H9 (cell line): ENCODE measurements at regions not wholly inside any gene's neighbourhood (a gene's known extent, or its start where the extent isn't known, plus 50 kb on each side); places are given as distances from the start of the nearest gene placed in this dataset.

Experiments
- DNase-seq: peaks from one replicate; pipeline ENCODE4 v3.0.0-alpha.2; 2017
- H2AFZ ChIP-seq: one replicate; pipeline ENCODE4 v1.6.1; 2013; ENCODE audit warnings: mild to moderate bottlenecking, low read length, control low read depth, moderate library complexity
- H2AK5ac ChIP-seq: 2 replicates; pipeline ENCODE4 v1.6.1; 2013; ENCODE audit warnings: low read length, control low read depth, mixed read lengths; ENCODE audit not compliant: insufficient read length
- H2BK120ac ChIP-seq: one replicate; pipeline ENCODE4 v1.6.1; 2013; ENCODE audit warnings: low read depth, mild to moderate bottlenecking, low read length, control low read depth, inconsistent platforms; ENCODE audit not compliant: poor library complexity, severe bottlenecking
- H2BK12ac ChIP-seq: 2 replicates; pipeline ENCODE4 v1.6.1; 2013; ENCODE audit warnings: low read length, control low read depth, mixed read lengths, low read depth; ENCODE audit not compliant: insufficient read length
- H2BK15ac ChIP-seq: 2 replicates; pipeline ENCODE4 v1.6.1; 2013; ENCODE audit warnings: low read depth, low read length, control low read depth
- H2BK20ac ChIP-seq: one replicate; pipeline ENCODE4 v1.6.1; 2013; ENCODE audit warnings: low read depth, mild to moderate bottlenecking, low read length, control low read depth, inconsistent platforms; ENCODE audit not compliant: poor library complexity, severe bottlenecking
- H2BK5ac ChIP-seq: 2 replicates; pipeline ENCODE4 v1.6.1; 2013; ENCODE audit warnings: low read length, control low read depth, mixed read lengths; ENCODE audit not compliant: insufficient read length
- H3K14ac ChIP-seq: 2 replicates; pipeline ENCODE4 v1.6.1; 2013; ENCODE audit warnings: low read length, control low read depth; ENCODE audit not compliant: insufficient read depth
- H3K18ac ChIP-seq: 2 replicates; pipeline ENCODE4 v1.6.1; 2013; ENCODE audit warnings: low read depth, mild to moderate bottlenecking, mixed read lengths, low read length, control low read depth; ENCODE audit not compliant: insufficient read length
- H3K23ac ChIP-seq: 2 replicates; pipeline ENCODE4 v1.6.1; 2013; ENCODE audit warnings: low read length, control low read depth, mixed read lengths, low read depth; ENCODE audit not compliant: insufficient read length
- H3K23me2 ChIP-seq: 2 replicates; pipeline ENCODE4 v1.6.1; 2013; ENCODE audit warnings: low read depth, mild to moderate bottlenecking, mixed read lengths, low read length, control low read depth; ENCODE audit not compliant: insufficient read length, poor library complexity, severe bottlenecking
- H3K27ac ChIP-seq: 2 replicates; pipeline ENCODE4 v1.5.1; 2013; ENCODE audit warnings: low read length, control low read depth, mixed read lengths, low read depth; ENCODE audit not compliant: insufficient read length
- H3K27me3 ChIP-seq: 2 replicates; pipeline ENCODE4 v1.6.1; 2013; ENCODE audit warnings: low read length, control low read depth, inconsistent platforms; ENCODE audit not compliant: insufficient read depth
- H3K4ac ChIP-seq: 2 replicates; pipeline ENCODE4 v1.6.1; 2013; ENCODE audit warnings: low read depth, mild to moderate bottlenecking, control low read depth, inconsistent platforms, low read length, moderate library complexity
- H3K4me1 ChIP-seq: 2 replicates; pipeline ENCODE4 v1.6.1; 2013; ENCODE audit warnings: low read length, control low read depth, inconsistent platforms; ENCODE audit not compliant: insufficient read depth
- H3K4me2 ChIP-seq: 2 replicates; pipeline ENCODE4 v1.6.1; 2013; ENCODE audit warnings: low read length, control low read depth, mixed read lengths; ENCODE audit not compliant: insufficient read length, insufficient read depth
- H3K56ac ChIP-seq: 2 replicates; pipeline ENCODE4 v1.6.1; 2013; ENCODE audit warnings: low read depth, mild to moderate bottlenecking, mixed read lengths, low read length, control low read depth; ENCODE audit not compliant: insufficient read length
- H3K79me1 ChIP-seq: 2 replicates; pipeline ENCODE4 v1.6.1; 2013; ENCODE audit warnings: low read depth, mild to moderate bottlenecking, moderate library complexity, low read length, control low read depth, inconsistent platforms; ENCODE audit not compliant: insufficient read depth, poor library complexity, severe bottlenecking
- H3K79me2 ChIP-seq: 2 replicates; pipeline ENCODE4 v1.6.1; 2013; ENCODE audit warnings: low read length, control low read depth, inconsistent platforms; ENCODE audit not compliant: insufficient read depth
- H3K9ac ChIP-seq: 2 replicates; pipeline ENCODE4 v1.6.1; 2013; ENCODE audit warnings: low read length, control low read depth, mixed read lengths; ENCODE audit not compliant: insufficient read length; ENCODE audit errors: extremely low read depth
- H3K9me3 ChIP-seq: one replicate; pipeline ENCODE4 v1.6.1; 2013; ENCODE audit warnings: low read depth, low read length, inconsistent platforms; ENCODE audit not compliant: control insufficient read depth
- H3T11ph ChIP-seq: one replicate; pipeline ENCODE4 v1.6.1; 2013; ENCODE audit warnings: mild to moderate bottlenecking, low read length, control low read depth, inconsistent platforms
- H4K20me1 ChIP-seq: one replicate; pipeline ENCODE4 v1.6.1; 2013; ENCODE audit not compliant: control insufficient read depth, insufficient read length, insufficient read depth
- H4K5ac ChIP-seq: 2 replicates; pipeline ENCODE4 v1.6.1; 2013; ENCODE audit warnings: low read depth, mild to moderate bottlenecking, mixed read lengths, low read length, control low read depth; ENCODE audit not compliant: insufficient read length
- H4K8ac ChIP-seq: replicated peaks from 2 replicates; pipeline ENCODE4 v1.6.1; 2013; ENCODE audit warnings: low read length, control low read depth, mixed read lengths, low read depth; ENCODE audit not compliant: insufficient read length
- H4K91ac ChIP-seq: 2 replicates; pipeline ENCODE4 v1.6.1; 2013; ENCODE audit warnings: low read depth, mild to moderate bottlenecking, moderate library complexity, mixed read lengths, low read length, control low read depth; ENCODE audit not compliant: insufficient read length
- H3K27ac Mint-ChIP-seq, 3 experiments: 2 replicates in 2 of 3; 3 replicates in 1 of 3; pipeline ENCODE4 v1.8.0; 2020 to 2021; ENCODE audit warnings: mixed read lengths in 3 of 3, mild to moderate bottlenecking in 1 of 3, moderate library complexity in 1 of 3
- H3K27me3 Mint-ChIP-seq: 2 replicates; pipeline ENCODE4 v1.8.0; 2021; ENCODE audit warnings: low read depth, mild to moderate bottlenecking, moderate library complexity, mixed read lengths
- H3K36me3 Mint-ChIP-seq, 3 experiments: 2 replicates in 2 of 3; 3 replicates in 1 of 3; pipeline ENCODE4 v1.8.0; 2020 to 2021; ENCODE audit warnings: low read depth in 3 of 3, mixed read lengths in 3 of 3; ENCODE audit not compliant: insufficient read depth in 1 of 3
- H3K4me1 Mint-ChIP-seq, 2 experiments: 2 replicates each; pipeline ENCODE4 v1.8.0; 2020; ENCODE audit warnings: mixed read lengths in 2 of 2
- H3K4me3 Mint-ChIP-seq, 2 experiments: 2 replicates in 1 of 2; 3 replicates in 1 of 2; pipeline ENCODE4 v1.8.0; 2020 to 2021; ENCODE audit warnings: mild to moderate bottlenecking in 2 of 2, mixed read lengths in 2 of 2, moderate library complexity in 1 of 2
- H3K9me3 Mint-ChIP-seq, 2 experiments: 2 replicates in 1 of 2; 3 replicates in 1 of 2; pipeline ENCODE4 v1.8.0; 2020; ENCODE audit warnings: mild to moderate bottlenecking in 2 of 2, mixed read lengths in 2 of 2, moderate library complexity in 1 of 2
- WGBS: extraction: QIAGEN DNeasy Blood & Tissue Kit; methylation state at CpG from one replicate; pipeline ENCODE4 v1.1.7; 2013; ENCODE audit warnings: missing lambda C conversion rate, low lambda C conversion rate, mixed read lengths; ENCODE audit not compliant: insufficient read length; ENCODE audit errors: extremely low coverage; 5-methylcytosine and 5-hydroxymethylcytosine counted together
- TF ChIP-seq, protein P1 (sequence below): fragments of 200-600 bp; sonication (generic); conservative IDR thresholded peaks from 3 replicates; pipeline ENCODE4 v1.8.0; 2021; ENCODE audit warnings: antibody characterized with exemption, mild to moderate bottlenecking

DNA sequence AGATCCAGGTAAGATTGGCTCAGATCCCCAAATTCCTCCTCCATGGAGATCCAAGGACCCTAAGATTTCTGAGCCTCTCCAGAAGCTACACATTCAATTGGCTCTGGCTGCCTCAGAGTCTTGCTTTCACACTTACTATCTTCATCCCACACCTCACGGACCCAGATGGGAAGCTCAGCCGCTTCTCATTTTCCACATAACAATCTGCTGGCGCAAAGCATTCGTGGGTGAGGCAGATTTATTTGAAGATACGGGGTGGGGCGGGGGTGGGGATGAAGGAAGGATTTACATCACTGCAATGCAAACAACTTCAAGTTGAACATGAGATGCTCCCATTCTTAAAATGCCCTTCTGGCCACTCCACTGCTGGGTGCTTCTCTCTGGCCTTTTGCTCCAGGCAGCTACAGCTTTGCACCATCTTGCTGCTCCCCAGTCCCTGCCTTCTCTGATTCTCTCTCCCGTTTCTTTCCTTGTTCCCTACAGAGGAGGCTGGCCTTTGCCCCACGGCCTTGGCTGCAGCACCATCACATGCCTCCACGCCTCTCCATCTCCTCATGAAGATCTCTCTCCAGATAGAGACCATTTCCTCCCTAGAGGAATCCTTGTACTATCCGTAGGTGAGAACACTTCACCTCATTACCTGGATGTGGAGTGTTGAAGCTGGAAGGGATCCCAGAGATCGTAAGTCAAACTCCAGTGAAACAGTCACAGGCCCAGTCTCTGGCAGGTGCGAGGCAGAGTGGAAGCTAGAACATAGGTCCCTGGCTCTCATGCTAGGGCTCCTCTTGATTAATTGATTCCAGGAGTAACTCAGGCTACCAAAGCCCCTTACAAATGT is 175.9 kb downstream of the RPLP1 start:
- H3K36me3 Mint-ChIP-seq, result peaks cover 0 to 4% (median 0%) of the 10 kb centered on the region in 3 experiments; a peak in 3 of 7 replicates
- H3K27ac Mint-ChIP-seq, result no peak overlapping the region
- H3K4me2 ChIP-seq, result no peak overlapping the region
- H4K20me1 ChIP-seq, result no peaks in the 10 kb centered on the region
- H3K9ac ChIP-seq, result no peak overlapping the region
- no peaks in the 10 kb centered on the region for H3K9me3 ChIP-seq
- no peak overlapping the region for H3K4me3 Mint-ChIP-seq
- H2BK15ac ChIP-seq, result no peak overlapping the region
- no peak overlapping the region for H3K56ac ChIP-seq
- TF ChIP-seq, protein P1, sequence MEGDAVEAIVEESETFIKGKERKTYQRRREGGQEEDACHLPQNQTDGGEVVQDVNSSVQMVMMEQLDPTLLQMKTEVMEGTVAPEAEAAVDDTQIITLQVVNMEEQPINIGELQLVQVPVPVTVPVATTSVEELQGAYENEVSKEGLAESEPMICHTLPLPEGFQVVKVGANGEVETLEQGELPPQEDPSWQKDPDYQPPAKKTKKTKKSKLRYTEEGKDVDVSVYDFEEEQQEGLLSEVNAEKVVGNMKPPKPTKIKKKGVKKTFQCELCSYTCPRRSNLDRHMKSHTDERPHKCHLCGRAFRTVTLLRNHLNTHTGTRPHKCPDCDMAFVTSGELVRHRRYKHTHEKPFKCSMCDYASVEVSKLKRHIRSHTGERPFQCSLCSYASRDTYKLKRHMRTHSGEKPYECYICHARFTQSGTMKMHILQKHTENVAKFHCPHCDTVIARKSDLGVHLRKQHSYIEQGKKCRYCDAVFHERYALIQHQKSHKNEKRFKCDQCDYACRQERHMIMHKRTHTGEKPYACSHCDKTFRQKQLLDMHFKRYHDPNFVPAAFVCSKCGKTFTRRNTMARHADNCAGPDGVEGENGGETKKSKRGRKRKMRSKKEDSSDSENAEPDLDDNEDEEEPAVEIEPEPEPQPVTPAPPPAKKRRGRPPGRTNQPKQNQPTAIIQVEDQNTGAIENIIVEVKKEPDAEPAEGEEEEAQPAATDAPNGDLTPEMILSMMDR, result no peak
- H2BK5ac ChIP-seq, result no peak overlapping the region
- no peak for DNase-seq
- no peaks in the 10 kb centered on the region for H3K79me2 ChIP-seq
- H3K18ac ChIP-seq, result no peak overlapping the region
- no peaks in the 10 kb centered on the region for H3K4me1 ChIP-seq
- H3K14ac ChIP-seq, result peak overlapping the region; percentile 21; the same call in 1 of the 2 replicates
- no peaks in the 10 kb centered on the region for H3K27me3 ChIP-seq
- H4K8ac ChIP-seq, result no peak overlapping the region
- no CpG with 5 or more reads among the region's 12 CpGs for WGBS
- H3K79me1 ChIP-seq, result no peaks in the 10 kb centered on the region
- H3K27ac ChIP-seq, result no peak overlapping the region
- no peaks in the 10 kb centered on the region for H3K23me2 ChIP-seq
- H2AFZ ChIP-seq, result no peak overlapping the region
- H3K4me1 Mint-ChIP-seq, result no peaks in the 10 kb centered on the region
- H3K27me3 Mint-ChIP-seq, result peaks cover 18% of the 10 kb centered on the region
- peaks cover 6 to 10% of the 10 kb centered on the region in 2 experiments for H3K9me3 Mint-ChIP-seq
- no peak overlapping the region for H4K91ac ChIP-seq
- no peak overlapping the region for H3K23ac ChIP-seq
- H3T11ph ChIP-seq, result no peak overlapping the region
- no peak overlapping the region for H2BK20ac ChIP-seq
- no peak overlapping the region for H2AK5ac ChIP-seq
- H2BK12ac ChIP-seq, result no peak overlapping the region
- no peak overlapping the region for H3K4ac ChIP-seq
- H2BK120ac ChIP-seq, result no peak overlapping the region
- H4K5ac ChIP-seq, result no peak overlapping the region
